CD4-positive, alpha-beta T cell (primary cell): ENCODE measurements at regions not wholly inside any gene's neighbourhood (a gene's known extent, or its start where the extent isn't known, plus 50 kb on each side); places are given as distances from the start of the nearest gene placed in this dataset.

Experiments
- ATAC-seq: fragments of 200-7000 bp; cut with Tn5 transposase; one replicate; pipeline ENCODE4 v1.10.0; 2022; ENCODE audit warnings: mild to moderate bottlenecking; ENCODE audit not compliant: poor library complexity
- CTCF ChIA-PET: fragments of 350-600 bp; sonication (Branson Sonifier 250); formaldehyde crosslinking; loops from one replicate; lab custom pipeline; 2021; ENCODE audit warnings: antibody characterized with exemption, inconsistent platforms; lab: Charles Lee
- POLR2A ChIA-PET: fragments of 350-600 bp; sonication (Branson Sonifier 250); formaldehyde crosslinking; loops from one replicate; lab custom pipeline; 2021; ENCODE audit warnings: antibody characterized with exemption, inconsistent platforms; lab: Charles Lee
- DNase-seq, 14 experiments: peaks; one replicate each; pipeline ENCODE4 v3.0.0-alpha.2; 2013 to 2020; ENCODE audit warnings: mixed read lengths in 2 of 14
- H3K27ac ChIP-seq, 2 donors: one replicate each; pipeline versions ENCODE4 v1.5.1 to v1.7.0; 2013; ENCODE audit warnings: low read length in 2 of 2, low read depth in 1 of 2, mild to moderate bottlenecking in 1 of 2
- H3K27me3 ChIP-seq, 2 experiments: 1 replicate in 1 of 2; 2 replicates in 1 of 2; pipeline versions ENCODE4 v1.6.1 to v1.7.0; 2013; ENCODE audit warnings: low read length in 2 of 2, control low read depth in 1 of 2, mild to moderate bottlenecking in 1 of 2, moderate library complexity in 1 of 2; ENCODE audit not compliant: insufficient read depth in 2 of 2, control insufficient read depth in 1 of 2
- H3K36me3 ChIP-seq: one replicate; pipeline ENCODE4 v1.6.1; 2013; ENCODE audit warnings: low read length, control low read depth; ENCODE audit not compliant: insufficient read depth
- H3K4me1 ChIP-seq: one replicate; pipeline ENCODE4 v1.6.1; 2013; ENCODE audit warnings: low read length, control low read depth; ENCODE audit not compliant: insufficient read depth
- H3K4me3 ChIP-seq: one replicate; pipeline ENCODE4 v1.5.1; 2013; ENCODE audit warnings: mild to moderate bottlenecking, low read length, moderate library complexity
- H3K9me3 ChIP-seq, 2 experiments: 1 replicate in 1 of 2; 2 replicates in 1 of 2; pipeline versions ENCODE4 v1.6.1 to v1.7.0; 2013; ENCODE audit warnings: low read length in 2 of 2, mild to moderate bottlenecking in 2 of 2, control low read depth in 1 of 2, moderate library complexity in 1 of 2; ENCODE audit not compliant: control insufficient read depth in 1 of 2, insufficient read depth in 1 of 2
- H3K27ac Mint-ChIP-seq: one replicate; pipeline ENCODE4 v1.8.0; 2020; ENCODE audit warnings: mixed read lengths
- H3K27me3 Mint-ChIP-seq: one replicate; pipeline ENCODE4 v1.8.0; 2021; ENCODE audit warnings: mixed read lengths
- H3K36me3 Mint-ChIP-seq: one replicate; pipeline ENCODE4 v1.8.0; 2021; ENCODE audit warnings: low read depth, mixed read lengths
- H3K4me1 Mint-ChIP-seq: one replicate; pipeline ENCODE4 v1.8.0; 2021; ENCODE audit warnings: low read depth, mixed read lengths
- H3K4me3 Mint-ChIP-seq: one replicate; pipeline ENCODE4 v1.8.0; 2020; ENCODE audit warnings: mild to moderate bottlenecking, mixed read lengths
- H3K9me3 Mint-ChIP-seq: one replicate; pipeline ENCODE4 v1.8.0; 2020; ENCODE audit warnings: mixed read lengths
- intact Hi-C, 2 experiments: fragments of 100-400 bp; cut with DNase I in 1 of 2; cut with micrococcal nuclease in 1 of 2; formaldehyde crosslinking; loops; one replicate each; pipeline versions ENCODE4 v1.15.1 to v1.9.0; 2023 to 2025; cut with DNase I, micrococcal nuclease
- TF ChIP-seq, protein P1 (sequence below): fragments of 200-600 bp; IDR thresholded peaks from one replicate; pipeline ENCODE4 v1.8.0; 2022; ENCODE audit warnings: antibody characterized with exemption, mild to moderate bottlenecking

GRCh38 chr10:108911814-108912541 is 1011.3 kb downstream of the XPNPEP1 start:
- Mint-ChIP-seq H3K9me3 (peaks cover 3% of the 10 kb centered on the region), H3K4me3 (no peak overlapping the region), H3K36me3 (no peaks in the 10 kb centered on the region), H3K27ac (no peak overlapping the region), H3K27me3 (peaks cover 6% of the 10 kb centered on the region), H3K4me1 (no peaks in the 10 kb centered on the region)
- Histone ChIP-seq H3K27ac (no peak overlapping the region), H3K4me3 (no peak overlapping the region), H3K9me3 (peaks cover 0 to 9% of the 10 kb centered on the region in 2 experiments), H3K36me3 (no peaks in the 10 kb centered on the region), H3K4me1 (no peaks in the 10 kb centered on the region), H3K27me3 (peaks cover 5 to 6% of the 10 kb centered on the region in 2 experiments)
- DNase-seq (no peak), ATAC-seq (no peak)
- ChIA-PET POLR2A (no interaction called here), CTCF (no interaction called here)
- intact Hi-C loops = no loop called here
- TF ChIP-seq, protein P1, sequence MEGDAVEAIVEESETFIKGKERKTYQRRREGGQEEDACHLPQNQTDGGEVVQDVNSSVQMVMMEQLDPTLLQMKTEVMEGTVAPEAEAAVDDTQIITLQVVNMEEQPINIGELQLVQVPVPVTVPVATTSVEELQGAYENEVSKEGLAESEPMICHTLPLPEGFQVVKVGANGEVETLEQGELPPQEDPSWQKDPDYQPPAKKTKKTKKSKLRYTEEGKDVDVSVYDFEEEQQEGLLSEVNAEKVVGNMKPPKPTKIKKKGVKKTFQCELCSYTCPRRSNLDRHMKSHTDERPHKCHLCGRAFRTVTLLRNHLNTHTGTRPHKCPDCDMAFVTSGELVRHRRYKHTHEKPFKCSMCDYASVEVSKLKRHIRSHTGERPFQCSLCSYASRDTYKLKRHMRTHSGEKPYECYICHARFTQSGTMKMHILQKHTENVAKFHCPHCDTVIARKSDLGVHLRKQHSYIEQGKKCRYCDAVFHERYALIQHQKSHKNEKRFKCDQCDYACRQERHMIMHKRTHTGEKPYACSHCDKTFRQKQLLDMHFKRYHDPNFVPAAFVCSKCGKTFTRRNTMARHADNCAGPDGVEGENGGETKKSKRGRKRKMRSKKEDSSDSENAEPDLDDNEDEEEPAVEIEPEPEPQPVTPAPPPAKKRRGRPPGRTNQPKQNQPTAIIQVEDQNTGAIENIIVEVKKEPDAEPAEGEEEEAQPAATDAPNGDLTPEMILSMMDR = no peak

DNA sequence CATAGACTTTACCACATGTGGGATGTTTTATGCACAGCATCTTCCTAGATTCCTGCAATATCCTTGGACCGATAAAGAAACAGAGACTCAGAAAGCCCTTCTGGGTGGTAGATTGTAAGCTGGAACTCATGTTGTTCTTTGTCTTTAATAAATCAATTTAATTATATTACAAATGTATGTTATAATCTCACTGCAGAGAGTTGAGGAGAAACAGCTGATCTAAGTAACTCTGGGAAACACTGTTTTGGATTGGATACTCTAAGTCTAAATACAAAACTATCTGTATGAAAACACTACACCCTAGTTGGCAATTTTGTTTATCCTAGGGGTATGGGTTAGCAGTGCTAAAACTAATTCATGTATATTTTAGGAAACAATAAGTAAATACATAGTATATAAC is 1015.2 kb downstream of the XPNPEP1 start:
- no peak overlapping the region for H3K27ac Mint-ChIP-seq
- H3K27me3 Mint-ChIP-seq = peaks cover 6% of the 10 kb centered on the region
- Histone ChIP-seq H3K9me3 (peaks cover 0 to 9% of the 10 kb centered on the region in 2 experiments), H3K4me1 (no peaks in the 10 kb centered on the region), H3K27ac (no peak overlapping the region), H3K36me3 (no peaks in the 10 kb centered on the region), H3K4me3 (no peak overlapping the region), H3K27me3 (peaks cover 5 to 6% of the 10 kb centered on the region in 2 experiments)
- no peaks in the 10 kb centered on the region for H3K4me1 Mint-ChIP-seq
- H3K9me3 Mint-ChIP-seq = no peaks in the 10 kb centered on the region
- POLR2A ChIA-PET = no interaction called here
- no peak for DNase-seq
- intact Hi-C loops = no loop called here
- H3K36me3 Mint-ChIP-seq = no peaks in the 10 kb centered on the region
- ATAC-seq = no peak
- H3K4me3 Mint-ChIP-seq = no peak overlapping the region
- CTCF ChIA-PET = no interaction called here
- TF ChIP-seq, protein P1 = no peak

DNA sequence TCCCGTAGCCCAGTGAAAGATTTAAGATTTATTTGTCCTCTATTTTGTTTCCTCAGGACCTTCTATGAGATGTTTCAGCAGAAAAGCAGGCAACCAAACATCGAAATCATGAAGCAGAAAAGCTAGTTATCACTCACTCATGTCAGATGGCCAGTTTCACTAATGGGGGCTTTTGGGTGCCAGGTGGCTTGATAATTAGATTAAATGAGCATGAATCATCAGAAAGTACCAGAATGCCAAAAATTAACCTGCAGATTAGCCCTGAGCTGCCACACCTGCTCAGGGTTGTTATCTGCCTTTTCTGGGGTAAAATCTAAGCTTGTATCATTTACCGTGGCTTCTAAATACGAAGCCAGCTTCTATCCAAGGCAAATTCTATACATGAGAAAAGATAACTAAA is 1017.5 kb downstream of the XPNPEP1 start:
- H3K36me3 Mint-ChIP-seq = no peaks in the 10 kb centered on the region
- intact Hi-C loops = no loop called here
- ChIA-PET CTCF (no interaction called here), POLR2A (no interaction called here)
- no peak overlapping the region for H3K4me3 Mint-ChIP-seq
- peaks cover under 1% of the 10 kb centered on the region for H3K27me3 Mint-ChIP-seq
- no peak overlapping the region for H3K27ac Mint-ChIP-seq
- ATAC-seq (no peak), DNase-seq (no peak)
- Histone ChIP-seq H3K36me3 (no peaks in the 10 kb centered on the region), H3K27me3 (no peaks in the 10 kb centered on the region), H3K9me3 (peaks cover 0 to 3% of the 10 kb centered on the region in 2 experiments), H3K4me3 (no peak overlapping the region), H3K27ac (no peak overlapping the region), H3K4me1 (no peaks in the 10 kb centered on the region)
- peaks cover 2% of the 10 kb centered on the region for H3K9me3 Mint-ChIP-seq
- no peaks in the 10 kb centered on the region for H3K4me1 Mint-ChIP-seq
- TF ChIP-seq, protein P1 = no peak
